GM23338 (cell line): ENCODE measurements at regions not wholly inside any gene's neighbourhood (a gene's known extent, or its start where the extent isn't known, plus 50 kb on each side); places are given as distances from the start of the nearest gene placed in this dataset.

Experiments
- ATAC-seq: fragments of 200-7000 bp; cut with Tn5 transposase; 3 replicates; pipeline ENCODE4 v1.9.1; 2020
- DNase-seq: peaks from one replicate; pipeline ENCODE4 v3.0.0-alpha.2; 2015; ENCODE audit warnings: low spot score
- H2AFZ ChIP-seq: fragments of 200-600 bp; sonication (generic); 2 replicates; pipeline ENCODE4 v1.8.0; 2016; ENCODE audit warnings: antibody characterized with exemption, mild to moderate bottlenecking, moderate library complexity
- H3F3A ChIP-seq: fragments of 200-600 bp; sonication (generic); replicated peaks from 2 replicates; pipeline ENCODE4 v1.8.0; 2017; ENCODE audit warnings: antibody characterized with exemption, mixed run types, low read depth
- H3K27ac ChIP-seq: fragments of 200-600 bp; sonication (generic); 2 replicates; pipeline ENCODE4 v1.6.1; 2016; ENCODE audit warnings: low read depth
- H3K27me3 ChIP-seq: fragments of 200-600 bp; sonication (generic); 2 replicates; pipeline ENCODE4 v1.8.0; 2016; ENCODE audit warnings: mild to moderate bottlenecking, mixed run types, moderate library complexity; ENCODE audit not compliant: insufficient read depth
- H3K36me3 ChIP-seq: fragments of 200-600 bp; sonication (generic); 2 replicates; pipeline ENCODE4 v1.8.0; 2016; ENCODE audit warnings: mild to moderate bottlenecking; ENCODE audit not compliant: insufficient read depth
- H3K4me1 ChIP-seq: fragments of 200-600 bp; sonication (generic); 2 replicates; pipeline ENCODE4 v1.8.0; 2016; ENCODE audit warnings: mild to moderate bottlenecking, moderate library complexity; ENCODE audit not compliant: insufficient read depth
- H3K4me2 ChIP-seq: fragments of 200-600 bp; sonication (generic); 2 replicates; pipeline ENCODE4 v1.7.1; 2017; ENCODE audit warnings: mixed run types
- H3K4me3 ChIP-seq: fragments of 200-600 bp; sonication (generic); 2 replicates; pipeline ENCODE4 v1.6.1; 2016; ENCODE audit warnings: mixed run types
- H3K79me2 ChIP-seq: fragments of 200-600 bp; sonication (generic); replicated peaks from 2 replicates; pipeline ENCODE4 v1.8.0; 2017; ENCODE audit warnings: mild to moderate bottlenecking; ENCODE audit not compliant: insufficient read depth
- H3K9me2 ChIP-seq: fragments of 200-600 bp; sonication (generic); 2 replicates; pipeline ENCODE4 v1.8.0; 2017; ENCODE audit not compliant: insufficient read depth
- H4K20me1 ChIP-seq: fragments of 200-600 bp; sonication (generic); replicated peaks from 2 replicates; pipeline ENCODE4 v1.8.0; 2017; ENCODE audit warnings: mild to moderate bottlenecking; ENCODE audit not compliant: insufficient read depth
- H3K27ac Mint-ChIP-seq: 2 replicates; pipeline ENCODE4 v1.8.0; 2020; ENCODE audit warnings: inconsistent platforms, mild to moderate bottlenecking, moderate library complexity, mixed read lengths
- H3K27me3 Mint-ChIP-seq: 3 replicates; pipeline ENCODE4 v1.8.0; 2022; ENCODE audit warnings: low read depth, mild to moderate bottlenecking, moderate library complexity, mixed read lengths, inconsistent platforms; ENCODE audit not compliant: insufficient read depth, poor library complexity
- H3K36me3 Mint-ChIP-seq: 3 replicates; pipeline ENCODE4 v1.8.0; 2021; ENCODE audit warnings: low read depth, mild to moderate bottlenecking, inconsistent platforms, moderate library complexity, mixed read lengths
- H3K4me1 Mint-ChIP-seq: 3 replicates; pipeline ENCODE4 v1.8.0; 2020; ENCODE audit warnings: mild to moderate bottlenecking, inconsistent platforms, mixed read lengths
- H3K4me3 Mint-ChIP-seq: 3 replicates; pipeline ENCODE4 v1.8.0; 2021; ENCODE audit warnings: moderate library complexity, mild to moderate bottlenecking, inconsistent platforms, mixed read lengths
- H3K9me3 Mint-ChIP-seq: 3 replicates; pipeline ENCODE4 v1.8.0; 2020; ENCODE audit warnings: moderate library complexity, mild to moderate bottlenecking, inconsistent platforms, mixed read lengths
- CREB1 ChIP-seq: fragments of 250-450 bp; sonication (Bioruptor Pico); IDR thresholded peaks from 2 replicates; pipeline ENCODE4 v1.5.0; 2020; ENCODE audit warnings: low read depth, mild to moderate bottlenecking, moderate library complexity
- CTCF ChIP-seq, 2 experiments: fragments of 200-600 bp in 1 of 2; sonication (generic) in 1 of 2; conservative IDR thresholded peaks; 2 replicates each; pipeline versions ENCODE4 v1.5.1 to v1.6.1; 2016 to 2017; ENCODE audit warnings: antibody characterized with exemption in 2 of 2, low read depth in 2 of 2, mild to moderate bottlenecking in 2 of 2, moderate library complexity in 1 of 2
- ETS1 ChIP-seq: IDR thresholded peaks from 2 replicates; pipeline ENCODE4 v1.6.1; 2016; ENCODE audit warnings: antibody characterized with exemption
- EZH2 ChIP-seq: fragments of 200-600 bp; sonication (generic); IDR thresholded peaks from one replicate; pipeline ENCODE4 v1.8.0; 2017; ENCODE audit warnings: antibody characterized with exemption, mild to moderate bottlenecking, low read depth; ENCODE audit not compliant: unreplicated experiment
- EZH2phosphoT487 ChIP-seq: fragments of 200-600 bp; sonication (generic); IDR thresholded peaks from one replicate; pipeline ENCODE4 v1.8.1; 2018; ENCODE audit warnings: antibody characterized with exemption; ENCODE audit not compliant: unreplicated experiment
- JUNB ChIP-seq: IDR thresholded peaks from one replicate; pipeline ENCODE4 v1.6.1; 2016; ENCODE audit warnings: antibody characterized with exemption; ENCODE audit not compliant: unreplicated experiment
- NANOG ChIP-seq: IDR thresholded peaks from 2 replicates; pipeline ENCODE4 v1.6.1; 2016; ENCODE audit warnings: antibody characterized with exemption, borderline replicate concordance
- POLR2AphosphoS5 ChIP-seq: IDR thresholded peaks from 2 replicates; pipeline ENCODE4 v1.6.1; 2016; ENCODE audit warnings: antibody characterized with exemption, low read depth
- REST ChIP-seq: IDR thresholded peaks from one replicate; pipeline ENCODE4 v1.6.1; 2018; ENCODE audit warnings: antibody characterized with exemption; ENCODE audit not compliant: unreplicated experiment
- STAT1 ChIP-seq: IDR thresholded peaks from one replicate; pipeline ENCODE4 v1.6.1; 2016; ENCODE audit warnings: antibody characterized with exemption; ENCODE audit not compliant: unreplicated experiment
- ZNF114 ChIP-seq: fragments of 250-450 bp; sonication (Bioruptor Pico); IDR thresholded peaks from 2 replicates; pipeline ENCODE4 v1.5.0; 2020; ENCODE audit warnings: mild to moderate bottlenecking, moderate library complexity
- ZNF331 ChIP-seq: fragments of 250-450 bp; sonication (Bioruptor Pico); IDR thresholded peaks from 2 replicates; pipeline ENCODE4 v1.5.0; 2020; ENCODE audit warnings: low read depth, mild to moderate bottlenecking, moderate library complexity
- TF ChIP-seq, protein P1 (sequence below): fragments of 250-450 bp; sonication (Bioruptor Pico); IDR thresholded peaks from 2 replicates; pipeline ENCODE4 v1.5.0; 2020; ENCODE audit warnings: mild to moderate bottlenecking, moderate library complexity

- Mint-ChIP-seq H3K4me1 (no peaks in the 10 kb centered on the region; the same call in 2 of the 3 replicates), H3K4me3 (no peak overlapping the region), H3K36me3 (no peaks in the 10 kb centered on the region), H3K27ac (no peak overlapping the region), H3K9me3 (peaks cover 9% of the 10 kb centered on the region), H3K27me3 (peaks cover 7% of the 10 kb centered on the region)
- TF ChIP-seq ZNF331 (CRISPR knock-in tag) (no peak), ZNF114 (CRISPR knock-in tag) (no peak), CREB1 (no peak), POLR2AphosphoS5 (no peak), EZH2 (no peak), REST (no peak), ETS1 (no peak), CTCF (conservative IDR thresholded peaks at IDR 0.05; ENCODE audit: low read depth in 2 of 2) (no peak), STAT1 (no peak), NANOG (no peak), EZH2phosphoT487 (no peak), JUNB (no peak)
- TF ChIP-seq, protein P1, sequence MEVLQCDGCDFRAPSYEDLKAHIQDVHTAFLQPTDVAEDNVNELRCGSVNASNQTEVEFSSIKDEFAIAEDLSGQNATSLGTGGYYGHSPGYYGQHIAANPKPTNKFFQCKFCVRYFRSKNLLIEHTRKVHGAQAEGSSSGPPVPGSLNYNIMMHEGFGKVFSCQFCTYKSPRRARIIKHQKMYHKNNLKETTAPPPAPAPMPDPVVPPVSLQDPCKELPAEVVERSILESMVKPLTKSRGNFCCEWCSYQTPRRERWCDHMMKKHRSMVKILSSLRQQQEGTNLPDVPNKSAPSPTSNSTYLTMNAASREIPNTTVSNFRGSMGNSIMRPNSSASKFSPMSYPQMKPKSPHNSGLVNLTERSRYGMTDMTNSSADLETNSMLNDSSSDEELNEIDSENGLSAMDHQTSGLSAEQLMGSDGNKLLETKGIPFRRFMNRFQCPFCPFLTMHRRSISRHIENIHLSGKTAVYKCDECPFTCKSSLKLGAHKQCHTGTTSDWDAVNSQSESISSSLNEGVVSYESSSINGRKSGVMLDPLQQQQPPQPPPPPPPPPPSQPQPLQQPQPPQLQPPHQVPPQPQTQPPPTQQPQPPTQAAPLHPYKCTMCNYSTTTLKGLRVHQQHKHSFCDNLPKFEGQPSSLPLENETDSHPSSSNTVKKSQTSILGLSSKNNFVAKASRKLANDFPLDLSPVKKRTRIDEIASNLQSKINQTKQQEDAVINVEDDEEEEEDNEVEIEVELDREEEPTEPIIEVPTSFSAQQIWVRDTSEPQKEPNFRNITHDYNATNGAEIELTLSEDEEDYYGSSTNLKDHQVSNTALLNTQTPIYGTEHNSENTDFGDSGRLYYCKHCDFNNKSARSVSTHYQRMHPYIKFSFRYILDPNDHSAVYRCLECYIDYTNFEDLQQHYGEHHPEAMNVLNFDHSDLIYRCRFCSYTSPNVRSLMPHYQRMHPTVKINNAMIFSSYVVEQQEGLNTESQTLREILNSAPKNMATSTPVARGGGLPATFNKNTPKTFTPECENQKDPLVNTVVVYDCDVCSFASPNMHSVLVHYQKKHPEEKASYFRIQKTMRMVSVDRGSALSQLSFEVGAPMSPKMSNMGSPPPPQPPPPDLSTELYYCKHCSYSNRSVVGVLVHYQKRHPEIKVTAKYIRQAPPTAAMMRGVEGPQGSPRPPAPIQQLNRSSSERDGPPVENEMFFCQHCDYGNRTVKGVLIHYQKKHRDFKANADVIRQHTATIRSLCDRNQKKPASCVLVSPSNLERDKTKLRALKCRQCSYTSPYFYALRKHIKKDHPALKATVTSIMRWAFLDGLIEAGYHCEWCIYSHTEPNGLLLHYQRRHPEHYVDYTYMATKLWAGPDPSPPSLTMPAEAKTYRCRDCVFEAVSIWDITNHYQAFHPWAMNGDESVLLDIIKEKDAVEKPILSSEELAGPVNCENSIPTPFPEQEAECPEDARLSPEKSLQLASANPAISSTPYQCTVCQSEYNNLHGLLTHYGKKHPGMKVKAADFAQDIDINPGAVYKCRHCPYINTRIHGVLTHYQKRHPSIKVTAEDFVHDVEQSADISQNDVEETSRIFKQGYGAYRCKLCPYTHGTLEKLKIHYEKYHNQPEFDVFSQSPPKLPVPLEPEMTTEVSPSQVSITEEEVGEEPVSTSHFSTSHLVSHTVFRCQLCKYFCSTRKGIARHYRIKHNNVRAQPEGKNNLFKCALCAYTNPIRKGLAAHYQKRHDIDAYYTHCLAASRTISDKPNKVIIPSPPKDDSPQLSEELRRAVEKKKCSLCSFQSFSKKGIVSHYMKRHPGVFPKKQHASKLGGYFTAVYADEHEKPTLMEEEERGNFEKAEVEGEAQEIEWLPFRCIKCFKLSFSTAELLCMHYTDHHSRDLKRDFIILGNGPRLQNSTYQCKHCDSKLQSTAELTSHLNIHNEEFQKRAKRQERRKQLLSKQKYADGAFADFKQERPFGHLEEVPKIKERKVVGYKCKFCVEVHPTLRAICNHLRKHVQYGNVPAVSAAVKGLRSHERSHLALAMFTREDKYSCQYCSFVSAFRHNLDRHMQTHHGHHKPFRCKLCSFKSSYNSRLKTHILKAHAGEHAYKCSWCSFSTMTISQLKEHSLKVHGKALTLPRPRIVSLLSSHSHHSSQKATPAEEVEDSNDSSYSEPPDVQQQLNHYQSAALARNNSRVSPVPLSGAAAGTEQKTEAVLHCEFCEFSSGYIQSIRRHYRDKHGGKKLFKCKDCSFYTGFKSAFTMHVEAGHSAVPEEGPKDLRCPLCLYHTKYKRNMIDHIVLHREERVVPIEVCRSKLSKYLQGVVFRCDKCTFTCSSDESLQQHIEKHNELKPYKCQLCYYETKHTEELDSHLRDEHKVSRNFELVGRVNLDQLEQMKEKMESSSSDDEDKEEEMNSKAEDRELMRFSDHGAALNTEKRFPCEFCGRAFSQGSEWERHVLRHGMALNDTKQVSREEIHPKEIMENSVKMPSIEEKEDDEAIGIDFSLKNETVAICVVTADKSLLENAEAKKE (CRISPR knock-in tag), result no peak
- H3K9me2 ChIP-seq, result 0 out of 2 replicates have a peak, but pooled peaks cover 2% of the 10 kb centered on the region
- H3K4me1 ChIP-seq, result no peaks in the 10 kb centered on the region
- H3K36me3 ChIP-seq, result no peaks in the 10 kb centered on the region
- H4K20me1 ChIP-seq, result no peaks in the 10 kb centered on the region
- H2AFZ ChIP-seq, result no peak overlapping the region
- H3K4me2 ChIP-seq, result no peak overlapping the region
- no peak overlapping the region for H3K4me3 ChIP-seq
- no peak for DNase-seq
- H3K27ac ChIP-seq, result no peak overlapping the region
- H3F3A ChIP-seq, result no peaks in the 10 kb centered on the region
- no peaks in the 10 kb centered on the region for H3K27me3 ChIP-seq
- no peaks in the 10 kb centered on the region for H3K79me2 ChIP-seq
- no peak for ATAC-seq
These were observed 102.3 kb downstream of the FOXL1 start for GRCh38 chr16:86680661-86681030.
